Tongue (tissue), 1 donor: ENCODE measurements at regions not wholly inside any gene's neighbourhood (a gene's known extent, or its start where the extent isn't known, plus 50 kb on each side); places are given as distances from the start of the nearest gene placed in this dataset.
"Not testable (repeated sequence)": the region's sequence is repeated elsewhere in the genome, so short reads cannot be mapped to it uniquely, and the experiment has no call there.

Experiments used
- DNase-seq: peaks from one replicate; pipeline ENCODE4 v3.0.0-alpha.2; 2015

DNA sequence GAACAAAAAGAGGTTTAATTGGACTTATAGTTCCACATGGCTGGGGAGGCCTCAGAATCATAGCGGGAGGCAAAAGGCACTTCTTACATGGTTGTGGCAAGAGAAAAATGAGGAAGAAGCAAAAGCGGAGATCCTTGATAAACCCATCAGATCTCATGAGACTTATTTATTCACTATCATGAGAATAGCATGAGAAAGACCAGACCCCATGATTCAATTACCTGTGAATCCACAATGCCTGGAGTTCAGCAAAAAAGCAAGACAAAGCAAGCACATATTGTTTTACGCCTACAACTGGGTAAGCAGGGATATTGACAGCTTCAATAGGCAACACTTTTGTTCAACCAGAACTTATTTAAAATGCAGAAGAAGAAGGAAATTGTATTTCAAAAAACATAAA is 218.2 kb downstream of the RPL10L start:
- no peak for DNase-seq

GRCh38 chr14:46432516-46432915 is 219.1 kb downstream of the RPL10L start:
- DNase-seq, result no peak

GRCh38 chr14:46417066-46417465 is 234.5 kb downstream of the RPL10L start:
- DNase-seq, result no peak

GRCh38 chr14:46404865-46405811 is 246.4 kb downstream of the RPL10L start:
- DNase-seq, result peak; percentile 76

DNA sequence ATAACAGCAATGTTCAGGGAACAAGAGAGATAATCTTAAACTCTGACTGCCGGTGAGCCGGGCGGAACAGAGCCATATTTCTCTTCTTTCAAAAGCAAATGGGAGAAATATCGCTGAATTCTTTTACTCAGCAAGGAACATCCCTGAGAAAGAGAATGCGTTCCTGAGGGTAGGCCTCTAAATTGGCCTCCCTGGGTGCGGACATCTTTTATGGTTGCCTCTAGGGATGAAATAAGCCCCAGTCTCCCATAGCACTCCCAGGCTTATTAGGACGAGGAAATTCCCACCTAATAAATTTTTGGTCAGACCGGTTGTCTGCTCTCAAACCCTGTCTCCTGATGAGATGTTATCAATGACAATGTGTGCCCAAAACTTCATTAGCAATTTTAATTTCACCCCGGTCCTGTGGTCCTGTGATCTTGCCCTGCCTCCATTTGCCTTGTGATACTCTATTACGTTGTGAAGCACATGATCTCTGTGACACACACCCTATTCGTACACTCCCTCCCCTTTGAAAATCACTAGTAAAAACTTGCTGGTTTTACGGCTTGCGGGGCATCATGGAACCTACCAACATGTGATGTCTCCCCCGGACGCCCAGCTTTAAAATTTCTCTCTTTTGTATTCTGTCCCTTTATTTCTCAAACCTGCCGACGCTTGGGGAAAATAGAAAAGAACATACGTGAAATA is 249.4 kb downstream of the RPL10L start:
- not testable (repeated sequence) for DNase-seq

DNA sequence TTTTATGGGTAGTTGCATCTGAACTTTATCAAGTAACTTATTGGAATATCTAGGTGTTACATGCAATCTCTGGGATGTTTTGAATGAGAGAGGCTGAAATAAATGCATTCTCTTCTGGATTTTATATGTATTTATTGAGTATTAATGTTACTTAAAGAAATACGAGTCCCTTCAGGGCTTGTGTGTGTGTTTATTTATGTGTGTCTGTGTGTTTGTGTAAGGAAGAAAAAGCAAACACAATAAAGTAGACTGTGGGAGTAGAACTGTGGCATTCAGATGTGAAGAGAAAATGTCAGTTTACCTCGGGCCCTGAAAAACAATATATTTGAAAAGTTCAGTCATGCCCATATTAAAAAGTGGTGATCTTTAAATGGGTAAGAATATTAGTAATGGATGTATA is 250.5 kb downstream of the RPL10L start:
- DNase-seq, result no peak

GRCh38 chr14:46399049-46399448 is 252.5 kb downstream of the RPL10L start:
- DNase-seq, result no peak

DNA sequence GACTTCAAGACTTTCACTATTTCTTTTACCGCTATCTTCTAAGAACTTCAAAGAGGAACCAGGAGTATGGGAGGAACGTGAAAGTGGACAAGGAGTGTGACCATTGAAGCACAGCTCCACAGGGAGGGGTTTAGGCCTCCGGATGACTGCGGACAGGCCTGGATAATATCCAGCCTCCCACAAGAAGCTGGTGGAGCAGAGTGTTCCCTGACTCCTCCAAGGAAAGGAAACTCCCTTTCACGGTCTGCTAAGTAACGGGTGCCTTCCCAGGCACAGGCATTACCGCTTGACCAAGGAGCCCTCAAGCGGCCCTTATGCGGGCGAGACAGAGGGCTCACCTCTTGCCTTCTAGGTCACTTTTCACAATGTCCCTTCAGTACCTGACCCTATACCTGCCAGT is 267.0 kb downstream of the RPL10L start:
- no peak for DNase-seq

DNA sequence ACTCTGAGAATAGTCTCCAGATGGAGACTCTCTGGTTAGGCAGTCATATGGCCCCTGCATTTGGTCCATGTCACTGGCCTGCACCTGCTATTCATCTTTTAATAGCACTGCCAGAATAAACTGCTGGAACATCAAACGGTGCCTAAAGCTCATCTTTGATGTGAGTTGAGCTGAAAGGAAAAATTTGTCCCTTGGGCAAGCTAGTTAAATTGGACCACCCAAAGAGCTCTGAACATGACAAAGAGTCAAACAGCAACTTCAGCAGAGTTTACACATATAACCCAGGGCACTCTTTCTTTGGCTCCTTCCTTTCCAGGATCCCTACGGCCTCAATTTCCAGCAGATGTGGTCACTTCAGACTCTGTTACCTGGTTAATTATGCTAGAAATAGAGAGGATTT is 269.9 kb downstream of the RPL10L start:
- no peak for DNase-seq

DNA sequence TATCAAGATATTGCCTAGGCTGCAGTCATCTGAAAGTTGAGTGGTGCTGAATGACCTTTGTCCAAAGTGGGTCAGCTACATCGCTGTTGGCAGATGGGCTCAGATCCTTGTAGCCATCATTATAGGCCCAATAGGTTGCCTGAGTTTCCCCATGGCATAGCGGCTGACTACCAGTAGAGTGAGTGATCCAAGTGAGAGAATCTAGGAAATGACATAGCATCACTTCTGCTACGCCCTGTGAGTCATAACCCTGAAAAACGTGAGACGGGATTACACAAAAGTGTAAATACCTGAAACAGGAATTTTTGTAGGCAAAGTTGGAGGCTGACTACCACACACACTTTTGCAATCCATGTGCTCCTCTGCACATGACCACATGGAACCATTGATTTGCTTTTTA is 273.3 kb downstream of the RPL10L start:
- no peak for DNase-seq

DNA sequence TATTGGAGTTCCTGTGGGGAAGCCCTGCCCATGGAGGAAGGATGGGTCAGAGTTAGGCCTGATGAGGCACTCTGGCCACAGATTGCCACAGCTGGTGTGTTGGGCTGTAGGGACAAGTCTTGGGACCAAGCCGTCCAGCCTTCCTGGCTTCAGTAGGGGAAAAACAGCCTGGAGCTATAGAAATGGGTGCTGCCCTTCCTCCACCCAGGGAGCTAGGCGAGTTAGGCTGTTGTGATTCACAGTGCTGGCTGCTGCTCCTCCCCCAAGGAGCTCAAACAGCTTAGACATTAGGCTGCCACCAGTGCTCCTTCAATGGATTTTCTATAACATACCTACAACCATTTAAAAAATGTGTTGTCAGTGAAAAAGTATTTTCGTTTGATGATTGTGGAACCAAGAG is 274.3 kb downstream of the RPL10L start:
- no peak for DNase-seq

DNA sequence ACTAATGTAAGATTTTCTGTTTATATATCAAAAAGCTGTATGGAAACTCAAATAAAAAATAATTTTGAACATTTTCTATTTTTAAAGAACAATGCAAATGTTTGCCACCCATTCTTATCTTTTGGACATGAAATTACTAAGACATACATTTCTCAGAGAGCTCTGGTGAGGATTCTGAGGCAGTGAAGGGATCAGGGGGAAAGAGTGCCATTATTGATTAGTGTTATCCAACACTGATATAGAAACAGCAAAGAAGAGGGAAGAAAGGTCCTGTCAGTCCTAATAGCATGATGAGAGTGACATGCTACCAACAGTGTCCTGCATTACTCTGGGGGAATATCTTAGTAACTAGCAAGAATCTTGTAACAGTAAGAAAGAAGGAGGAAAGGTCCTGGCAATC is 282.2 kb downstream of the RPL10L start:
- DNase-seq, result no peak

DNA sequence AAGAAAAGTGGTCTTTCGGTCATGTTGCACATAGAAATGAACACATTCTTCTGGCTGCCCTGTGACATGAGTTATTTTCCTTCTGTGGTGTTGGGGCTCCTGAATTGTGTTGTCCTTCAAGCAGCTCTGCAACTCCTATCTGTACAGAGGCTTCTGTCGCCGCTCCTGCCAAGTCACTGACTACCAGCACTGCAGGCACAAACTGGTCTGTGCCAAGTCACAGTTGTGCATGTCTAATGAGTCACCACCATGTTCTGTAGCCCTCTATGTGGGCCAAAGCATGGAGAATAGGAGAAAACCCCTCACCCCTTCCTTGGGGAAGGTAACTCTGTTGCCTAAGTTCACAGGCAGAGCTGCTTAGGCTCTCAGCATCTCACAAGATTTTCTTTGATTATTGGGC is 283.3 kb downstream of the RPL10L start:
- DNase-seq, result no peak

DNA sequence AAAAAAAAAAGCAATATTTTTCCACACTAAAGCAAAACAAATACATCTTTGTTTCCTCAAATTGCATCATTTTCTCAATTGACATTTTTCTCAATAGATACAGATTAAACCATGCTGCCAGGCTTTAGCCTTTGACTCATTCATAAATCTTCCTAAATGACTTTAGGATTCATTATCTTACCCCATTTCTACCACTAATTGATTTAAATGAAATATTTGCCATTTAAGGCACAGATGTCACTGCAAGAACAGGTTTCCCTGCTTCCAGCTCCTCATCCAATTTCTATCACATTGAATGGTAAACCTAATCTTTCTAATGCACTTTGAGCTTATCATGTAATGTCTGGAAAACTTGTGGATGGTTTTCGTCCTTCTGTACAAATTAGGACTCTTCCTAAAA is 298.7 kb downstream of the RPL10L start:
- DNase-seq, result no peak

DNA sequence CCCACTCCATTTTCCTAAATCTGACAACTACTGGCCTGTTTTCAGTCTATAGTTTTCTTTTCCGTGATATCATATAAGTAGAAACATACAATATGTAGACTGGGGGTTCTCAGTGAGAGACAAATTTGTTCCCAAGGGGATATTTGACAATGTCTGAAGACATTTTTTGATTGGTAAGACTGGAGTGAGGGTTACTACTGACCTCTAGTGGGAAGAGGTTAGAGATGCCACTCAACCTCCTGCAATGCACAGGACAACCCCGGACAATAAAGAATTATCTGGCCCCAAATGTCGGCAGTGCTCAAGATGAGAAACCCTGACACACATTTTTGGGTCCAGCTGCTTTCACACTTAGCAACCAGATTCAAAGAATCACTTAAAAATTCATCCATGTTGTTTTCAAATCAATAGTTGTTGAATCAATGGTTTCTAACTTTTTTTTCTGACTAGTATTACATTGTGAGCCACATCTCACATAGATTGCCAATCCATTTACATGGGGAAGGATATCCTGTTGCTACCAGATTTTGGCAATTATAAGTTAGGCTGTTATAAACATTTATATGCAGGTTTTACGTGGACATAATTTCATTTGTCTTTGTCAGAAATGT is 307.1 kb downstream of the RPL10L start:
- DNase-seq, result peak; percentile 9

GRCh38 chr14:46325777-46326176 is 325.8 kb downstream of the RPL10L start:
- no peak for DNase-seq

GRCh38 chr14:46325157-46325556 is 326.4 kb downstream of the RPL10L start:
- DNase-seq, result no peak

DNA sequence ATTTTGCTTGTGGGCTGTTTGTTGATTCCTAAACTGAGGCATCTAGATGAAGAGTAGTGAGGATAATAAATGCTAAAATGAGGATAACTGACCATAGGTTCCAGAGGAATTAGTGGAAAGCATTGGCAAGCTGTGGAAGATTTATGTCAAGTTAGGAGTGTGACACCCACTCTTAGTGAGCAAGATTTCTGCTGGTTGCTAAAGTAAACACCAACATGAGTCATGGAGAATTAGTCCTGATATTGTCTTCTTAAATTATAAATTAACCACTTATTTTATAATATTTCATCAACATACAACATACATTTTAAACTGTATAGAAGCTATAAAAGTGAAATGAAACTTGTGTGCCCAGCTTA is 328.2 kb downstream of the RPL10L start:
- DNase-seq, result no peak

DNA sequence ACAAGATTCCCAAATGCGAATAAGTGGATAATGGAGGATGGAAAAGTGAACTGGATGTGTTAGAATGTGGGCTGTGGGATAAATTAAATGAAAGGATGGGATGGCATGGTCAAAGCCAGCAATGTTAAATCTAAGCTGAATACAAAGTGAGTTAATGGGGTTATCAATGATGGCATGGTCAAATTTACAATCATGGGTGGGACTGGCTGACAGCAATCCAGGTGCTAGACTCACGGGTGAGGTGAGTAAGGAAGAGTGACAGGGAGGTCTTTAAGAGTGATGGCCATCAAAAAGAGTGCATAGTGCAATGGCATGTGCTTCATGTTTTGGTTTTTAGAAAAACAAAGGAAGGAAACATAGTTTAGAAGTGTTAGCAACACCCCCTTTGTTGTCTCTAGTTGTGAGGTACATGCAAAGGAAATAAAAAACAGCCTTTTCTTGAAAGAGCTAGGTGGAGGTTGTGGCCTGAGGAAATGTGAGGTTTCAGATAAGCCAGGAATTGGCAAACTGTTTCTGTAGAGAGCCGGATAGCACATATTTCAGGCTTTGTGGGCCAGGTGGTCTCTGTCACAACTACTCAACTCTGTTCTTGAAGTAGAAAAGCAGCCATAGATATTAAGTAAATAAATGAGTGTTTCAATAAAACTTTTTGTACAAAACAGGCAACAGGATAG is 328.7 kb downstream of the RPL10L start:
- DNase-seq, result peak; percentile 2

DNA sequence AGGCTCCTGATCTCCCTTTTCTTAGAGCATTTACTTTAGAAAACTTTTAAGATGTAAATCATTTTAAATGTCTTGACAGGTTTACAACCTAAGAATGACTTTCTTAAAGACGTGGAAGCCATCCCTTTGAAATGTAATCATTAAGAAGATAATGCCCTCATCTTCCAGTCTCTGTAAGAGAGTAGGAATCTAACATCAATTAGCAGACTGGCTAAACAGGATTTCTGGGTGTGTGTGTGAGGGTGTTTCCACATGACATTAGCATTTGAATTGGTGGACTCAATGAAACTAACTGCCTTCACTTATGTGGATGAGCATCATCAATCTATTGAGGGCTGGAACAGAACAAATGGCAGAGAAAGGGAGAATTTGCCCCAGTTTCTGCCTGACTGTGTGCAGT is 329.5 kb downstream of the RPL10L start:
- DNase-seq, result no peak

- DNase-seq, result no peak
These were observed 345.3 kb downstream of the RPL10L start for GRCh38 chr14:46306267-46306666.

DNA sequence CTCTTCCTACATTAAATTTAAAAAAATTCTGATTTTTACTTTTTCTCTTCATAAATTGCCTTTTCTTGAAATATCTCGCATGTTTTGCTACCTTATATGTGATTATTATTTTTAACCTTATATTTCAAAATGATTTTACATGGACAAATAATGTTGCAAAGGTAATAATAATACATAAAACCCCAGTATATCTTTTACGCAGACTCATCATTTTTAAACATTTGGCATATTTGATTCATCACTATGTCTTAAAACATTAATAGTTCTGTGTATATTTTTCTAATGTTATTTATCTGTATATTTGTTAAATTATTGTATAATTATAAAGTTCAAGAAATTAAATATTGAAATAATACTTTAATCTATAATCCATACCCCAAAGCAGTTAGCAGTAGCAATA is 350.8 kb downstream of the RPL10L start:
- DNase-seq, result no peak

DNA sequence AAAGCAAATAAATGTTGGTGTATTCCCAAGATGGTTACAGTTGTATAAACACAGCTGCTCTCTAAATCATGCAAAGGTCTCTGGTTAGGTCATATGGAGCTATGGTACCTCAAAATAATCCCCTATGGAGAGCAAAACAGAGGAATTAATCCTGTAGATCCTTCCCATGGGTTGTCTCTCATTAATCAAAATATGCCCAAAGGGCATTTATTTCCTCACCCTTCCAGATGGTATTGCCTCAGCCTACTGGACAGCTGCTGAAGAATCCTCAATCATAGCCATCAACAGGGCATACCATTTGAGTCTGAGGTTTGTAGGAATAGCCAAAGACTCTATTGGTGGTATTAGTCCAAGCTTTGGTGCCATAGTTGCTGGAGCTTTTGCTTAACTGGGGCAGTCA is 360.9 kb downstream of the RPL10L start:
- no peak for DNase-seq
